ENCODE measurements at regions not wholly inside any gene's neighbourhood (a gene's known extent, or its start where the extent isn't known, plus 50 kb on each side); places are given as distances from the start of the nearest gene placed in this dataset.

DNA sequence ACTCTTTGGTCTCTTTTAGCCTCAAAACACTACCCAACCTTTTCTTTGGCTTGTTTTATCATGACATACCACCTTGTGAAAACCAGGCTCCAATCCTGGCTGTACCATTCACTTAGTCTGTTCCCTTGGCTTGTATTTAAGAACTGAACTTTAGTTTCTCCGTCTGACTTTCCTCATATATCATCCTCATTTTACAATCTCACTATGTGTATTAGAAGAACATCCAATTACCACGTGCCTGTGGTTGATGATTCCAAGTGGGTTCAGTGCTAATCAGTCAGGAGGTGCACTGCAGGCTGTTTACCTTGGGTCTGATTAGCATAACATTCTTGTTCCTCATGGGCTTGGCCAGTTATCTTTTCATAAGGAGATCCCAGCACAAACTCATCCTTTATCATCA is 144.8 kb upstream of the KLF14 start:
- no peak overlapping the region for H3K4me3 ChIP-seq (ENCODE audit: low read depth, low read length)
- H3K36me3 ChIP-seq (ENCODE audit: insufficient read depth) = no peaks in the 10 kb centered on the region
- peaks cover 2% of the 10 kb centered on the region for H3K4me1 ChIP-seq (ENCODE audit: insufficient read depth)
- 58% methylated on average over 2 of the region's 2 CpGs for WGBS
- no peak for DNase-seq (ENCODE audit: extremely low spot score)
- H3K27ac ChIP-seq (ENCODE audit: low read depth) = no peak overlapping the region

DNA sequence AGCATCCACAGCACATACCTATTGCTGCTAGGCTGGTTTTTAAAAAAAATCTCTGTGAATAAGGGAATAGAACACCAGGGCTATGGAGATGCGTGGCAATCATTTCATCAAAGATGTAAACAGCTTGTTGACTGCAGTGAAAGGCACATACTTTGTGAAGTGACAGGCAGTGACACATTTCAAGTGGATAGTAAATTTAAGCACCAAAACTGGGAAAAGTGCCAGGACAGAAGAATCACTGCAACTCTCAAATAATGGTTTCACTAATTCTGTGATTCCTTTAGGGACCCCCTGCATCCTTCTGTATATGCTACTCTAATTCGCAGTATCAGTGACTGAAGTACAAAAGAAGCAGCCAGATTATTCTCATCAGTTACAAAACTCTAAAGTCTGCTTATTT is 145.2 kb upstream of the KLF14 start:
- Histone ChIP-seq H3K4me1 (ENCODE audit: insufficient read depth) (peaks cover 2% of the 10 kb centered on the region), H3K27ac (ENCODE audit: low read depth) (no peak overlapping the region), H3K36me3 (ENCODE audit: insufficient read depth) (no peaks in the 10 kb centered on the region), H3K4me3 (ENCODE audit: low read depth, low read length) (no peak overlapping the region)
- 94% methylated on average over 2 of the region's 2 CpGs for WGBS
- DNase-seq (ENCODE audit: extremely low spot score) = no peak

DNA sequence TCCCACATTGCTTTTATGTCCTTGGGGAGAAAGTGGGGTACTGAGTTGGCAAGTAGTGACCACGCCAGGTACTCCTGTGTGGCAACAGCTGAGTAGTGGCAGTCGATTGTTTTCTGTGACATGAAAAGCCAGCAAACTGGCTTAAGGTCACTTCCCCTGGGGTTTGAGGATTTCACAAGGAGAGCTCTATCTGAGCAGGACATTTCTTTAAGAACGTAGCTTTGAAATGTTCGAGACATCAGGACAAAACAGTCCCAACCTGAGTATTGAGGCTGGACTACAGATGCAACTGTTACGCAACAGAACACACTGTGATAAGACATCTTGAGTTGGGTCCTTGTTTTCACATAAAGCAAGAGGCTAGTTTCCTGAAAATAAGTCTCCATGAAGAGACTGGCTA is 146.7 kb upstream of the KLF14 start:
- Histone ChIP-seq H3K27ac (ENCODE audit: low read depth) (no peak overlapping the region), H3K4me3 (ENCODE audit: low read depth, low read length) (no peak overlapping the region), H3K36me3 (ENCODE audit: insufficient read depth) (no peaks in the 10 kb centered on the region), H3K4me1 (ENCODE audit: insufficient read depth) (peaks cover 2% of the 10 kb centered on the region)
- 86% methylated on average over 5 of the region's 5 CpGs for WGBS
- DNase-seq (ENCODE audit: extremely low spot score) = no peak

DNA sequence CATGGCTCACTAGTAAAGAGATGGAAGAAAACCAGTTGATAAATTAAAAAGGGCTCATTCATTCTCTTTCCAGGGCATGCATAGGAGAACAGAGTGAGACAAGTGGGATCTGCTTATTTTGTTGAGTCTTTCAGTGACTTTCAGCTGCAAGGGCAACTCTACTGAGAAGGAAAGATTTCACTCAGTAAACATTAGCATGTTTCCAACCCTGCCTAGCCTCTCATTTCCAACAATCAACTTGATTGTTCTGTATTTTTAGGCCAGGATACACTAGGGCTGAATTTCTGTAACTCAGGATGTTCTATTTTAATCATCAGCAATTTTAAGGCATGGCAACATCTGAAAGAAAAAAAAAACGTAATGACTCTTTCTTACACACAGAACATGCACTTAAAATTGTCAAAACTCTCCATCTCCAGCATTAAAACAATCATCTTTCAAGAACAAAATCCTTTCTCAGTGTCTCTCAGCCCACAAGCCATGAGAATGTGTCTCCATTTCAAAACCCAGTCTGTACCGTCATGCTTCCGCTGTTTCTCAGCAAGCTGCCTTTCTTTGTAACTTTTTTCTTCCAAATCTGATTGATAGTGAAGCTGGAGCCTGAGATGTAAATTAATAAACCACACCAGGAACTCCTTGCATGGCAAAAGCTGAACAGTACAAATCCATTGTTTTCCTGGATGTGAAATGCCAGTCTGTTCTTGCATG is 147.2 kb upstream of the KLF14 start:
- Histone ChIP-seq H3K36me3 (ENCODE audit: insufficient read depth) (no peaks in the 10 kb centered on the region), H3K4me1 (ENCODE audit: insufficient read depth) (peaks cover 2% of the 10 kb centered on the region), H3K27ac (ENCODE audit: low read depth) (no peak overlapping the region), H3K4me3 (ENCODE audit: low read depth, low read length) (no peak overlapping the region)
- no peak for DNase-seq (ENCODE audit: extremely low spot score)
- WGBS = 74% methylated on average over 3 of the region's 3 CpGs

DNA sequence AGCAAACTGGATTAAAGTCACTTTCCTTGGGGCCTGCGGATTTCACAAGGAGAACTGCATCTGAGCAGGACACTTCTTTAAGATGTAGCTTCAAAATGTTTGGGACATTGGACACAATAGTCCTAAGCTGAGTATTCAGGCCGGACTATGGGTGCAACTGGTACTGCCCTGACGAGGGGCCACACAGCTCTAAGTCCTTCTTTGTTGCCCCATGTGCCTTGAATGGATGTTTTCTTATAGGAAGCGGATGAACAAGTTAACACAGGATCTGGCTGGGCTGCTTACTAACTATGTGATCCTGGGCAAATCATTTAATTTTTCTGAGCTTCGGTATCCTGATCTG is 147.8 kb upstream of the KLF14 start:
- no peak overlapping the region for H3K27ac ChIP-seq (ENCODE audit: low read depth)
- WGBS = 94% methylated on average over 5 of the region's 5 CpGs
- H3K4me1 ChIP-seq (ENCODE audit: insufficient read depth) = peaks cover 2% of the 10 kb centered on the region
- H3K36me3 ChIP-seq (ENCODE audit: insufficient read depth) = no peaks in the 10 kb centered on the region
- no peak for DNase-seq (ENCODE audit: extremely low spot score)
- H3K4me3 ChIP-seq (ENCODE audit: low read depth, low read length) = no peak overlapping the region

DNA sequence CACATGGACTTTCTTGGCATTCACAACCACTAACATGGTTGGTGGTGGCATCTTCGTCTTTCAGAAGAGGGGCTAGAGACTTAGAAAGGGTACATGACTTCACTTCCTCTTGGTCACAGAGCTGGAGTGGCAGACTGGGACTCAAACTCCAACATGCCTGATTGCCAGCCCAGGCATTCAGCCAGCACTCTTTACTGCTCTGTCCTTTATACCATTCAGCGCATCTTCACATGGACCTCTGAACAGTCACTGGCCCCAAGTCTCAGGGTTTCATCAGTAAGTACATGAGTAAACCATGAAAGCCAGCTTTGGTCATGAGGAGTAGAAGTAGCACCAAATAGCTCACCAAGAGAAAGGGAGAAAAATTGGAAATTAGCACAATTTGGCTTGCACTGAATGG is 148.4 kb upstream of the KLF14 start:
- Histone ChIP-seq H3K36me3 (ENCODE audit: insufficient read depth) (no peaks in the 10 kb centered on the region), H3K27ac (ENCODE audit: low read depth) (no peak overlapping the region)
- 93% methylated on average over 2 of the region's 2 CpGs for WGBS

DNA sequence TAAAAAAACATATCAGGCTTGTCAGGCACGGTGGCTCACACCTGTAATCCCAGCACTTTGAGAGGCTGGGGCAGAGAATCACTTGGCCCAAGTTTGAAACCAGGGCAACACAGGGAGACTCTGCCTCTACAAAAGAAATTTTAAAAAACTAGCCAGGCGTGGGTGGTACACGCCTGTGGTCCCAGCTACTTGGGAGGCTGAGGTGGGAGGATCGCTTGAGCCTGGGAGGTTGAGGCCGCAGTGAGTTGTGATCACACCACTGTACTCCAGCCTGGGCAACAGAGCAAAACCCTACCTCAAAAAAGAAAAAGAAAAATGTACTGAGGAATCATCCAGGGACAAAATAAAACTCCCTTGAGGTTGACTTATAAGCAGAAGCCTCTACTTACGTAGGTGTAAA is 149.9 kb upstream of the KLF14 start:
- no peaks in the 10 kb centered on the region for H3K36me3 ChIP-seq (ENCODE audit: insufficient read depth)
- H3K4me1 ChIP-seq (ENCODE audit: insufficient read depth) = peaks cover 2% of the 10 kb centered on the region
- WGBS = 94% methylated on average over 6 of the region's 6 CpGs
- no peak overlapping the region for H3K4me3 ChIP-seq (ENCODE audit: low read depth, low read length)
- H3K27ac ChIP-seq (ENCODE audit: low read depth) = no peak overlapping the region
- DNase-seq (ENCODE audit: extremely low spot score) = no peak

More for the DNA sequence above, 148.4 kb upstream of the KLF14 start:
- Histone ChIP-seq H3K4me1 (ENCODE audit: insufficient read depth) (peaks cover 2% of the 10 kb centered on the region), H3K4me3 (ENCODE audit: low read depth, low read length) (no peak overlapping the region)
- no peak for DNase-seq (ENCODE audit: extremely low spot score)

DNA sequence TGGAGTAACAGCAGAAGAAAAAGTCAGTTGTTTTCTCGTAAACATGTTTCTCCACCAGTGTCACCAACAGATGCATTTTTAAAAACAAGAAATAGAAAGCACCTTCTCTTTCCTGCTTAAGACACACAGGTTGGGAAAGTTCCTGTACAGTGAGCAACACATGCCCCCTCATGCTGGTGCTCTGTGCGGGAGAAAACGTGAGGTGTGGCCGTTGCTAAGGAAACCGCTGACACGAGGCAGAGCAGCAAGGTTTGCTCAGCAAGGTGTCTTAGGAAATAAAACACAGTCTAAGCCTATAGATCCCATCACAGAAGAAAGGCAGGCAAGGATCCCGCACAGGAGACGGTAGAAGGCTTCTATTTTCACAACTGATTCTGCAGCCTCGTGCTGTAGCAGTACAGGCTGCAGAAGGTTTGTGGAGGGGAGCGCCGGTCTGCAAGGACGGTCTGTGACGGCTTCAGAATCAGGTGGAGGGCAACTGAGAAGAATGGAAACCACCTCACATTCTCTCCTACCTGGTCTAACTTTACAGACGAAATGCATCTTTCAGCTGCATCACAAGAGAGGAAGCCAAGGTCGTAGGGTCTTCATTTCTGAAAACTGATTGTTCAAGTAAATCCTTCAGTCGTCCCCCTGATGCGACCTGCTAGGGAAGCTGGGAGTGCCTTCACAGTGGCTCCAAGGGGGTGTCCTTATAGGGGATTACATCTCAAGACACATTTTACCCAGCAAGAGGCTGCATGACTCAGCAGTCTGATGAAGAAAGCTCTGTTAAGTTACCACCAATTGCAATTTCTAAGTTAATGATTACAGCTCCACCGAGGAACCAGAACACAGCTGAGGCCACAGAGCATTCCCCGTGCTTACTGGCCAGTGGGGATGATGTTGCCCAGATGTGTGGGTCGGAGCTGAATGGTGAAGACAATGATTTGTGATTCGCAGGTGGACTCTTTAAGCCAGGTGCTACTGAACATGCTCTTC is 150.7 kb upstream of the KLF14 start:
- no peak overlapping the region for H3K4me3 ChIP-seq (ENCODE audit: low read depth, low read length)
- DNase-seq (ENCODE audit: extremely low spot score) = no peak
- 70% methylated on average over 21 of the region's 21 CpGs for WGBS
- no peak overlapping the region for H3K27ac ChIP-seq (ENCODE audit: low read depth)
- H3K36me3 ChIP-seq (ENCODE audit: insufficient read depth) = no peaks in the 10 kb centered on the region
- peaks cover 2% of the 10 kb centered on the region for H3K4me1 ChIP-seq (ENCODE audit: insufficient read depth)

DNA sequence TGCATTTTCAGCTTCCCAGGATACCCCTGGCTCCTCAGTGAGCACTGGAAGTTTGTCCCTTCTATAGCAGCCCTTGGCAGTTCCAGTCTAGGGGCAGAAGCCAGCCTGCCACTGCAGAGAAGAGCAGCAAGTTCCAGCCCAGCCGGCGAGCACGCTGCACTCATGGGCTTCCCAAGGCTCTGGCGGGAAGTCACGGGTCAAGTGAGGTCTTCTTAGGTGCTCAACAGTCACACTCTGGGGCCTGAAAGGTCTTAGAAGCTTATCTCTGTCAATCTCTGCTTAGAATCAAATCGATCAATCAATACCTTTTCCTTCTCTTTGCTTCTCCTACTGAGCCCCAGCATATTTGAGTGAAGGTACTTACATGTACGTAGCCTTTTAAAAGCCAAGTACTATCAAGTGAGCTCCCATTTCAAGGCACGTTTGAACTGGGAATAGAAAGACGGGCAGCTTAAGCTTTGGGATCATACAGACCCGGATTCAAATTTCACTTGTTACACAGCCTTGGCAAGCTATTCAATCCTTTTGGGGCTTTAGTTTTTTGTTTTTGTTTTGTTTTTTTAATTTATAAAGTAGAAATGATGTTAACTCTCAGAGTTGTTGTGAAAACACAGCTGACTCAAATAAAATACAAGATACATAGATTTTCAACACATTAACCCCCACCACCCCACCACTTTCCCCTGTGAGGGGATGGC is 152.6 kb upstream of the KLF14 start:
- Histone ChIP-seq H3K4me1 (ENCODE audit: insufficient read depth) (no peaks in the 10 kb centered on the region), H3K36me3 (ENCODE audit: insufficient read depth) (no peaks in the 10 kb centered on the region)

DNA sequence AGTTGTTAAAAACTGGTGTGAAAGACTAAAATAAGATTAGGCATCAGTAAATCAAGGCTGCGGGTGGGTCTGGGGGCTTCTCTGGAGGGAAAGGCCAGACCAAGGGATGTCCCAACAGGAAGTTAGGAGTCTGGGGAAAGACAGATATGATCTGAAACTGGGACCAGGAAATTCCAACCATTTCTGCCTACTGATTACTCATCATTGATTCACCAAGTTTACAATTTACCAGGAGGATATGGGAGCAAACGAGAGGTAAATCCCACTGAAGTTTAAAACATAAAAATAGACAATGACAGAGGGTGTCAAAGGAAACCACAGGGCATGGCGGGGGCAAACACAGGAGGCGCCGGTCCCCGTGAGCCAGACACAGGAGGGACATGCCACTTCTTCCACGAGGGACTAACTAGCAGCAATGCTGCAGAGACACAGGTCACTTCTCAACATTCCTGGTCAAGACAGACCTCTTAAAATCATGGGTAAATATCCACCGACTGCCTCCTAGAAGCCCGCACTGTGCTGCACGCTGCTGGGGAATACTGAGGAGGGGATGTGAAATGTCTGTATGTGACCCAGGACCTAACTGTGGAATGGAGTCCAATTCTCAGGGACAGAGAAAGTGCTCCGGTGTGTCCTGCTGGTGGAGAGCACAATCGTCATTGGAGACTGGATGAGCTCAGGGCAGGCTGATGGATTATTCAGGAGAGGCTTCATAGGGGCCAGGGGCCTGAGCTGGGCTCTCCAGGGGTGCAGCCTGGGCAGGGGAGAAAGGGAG is 153.4 kb upstream of the KLF14 start:
- H3K36me3 ChIP-seq (ENCODE audit: insufficient read depth) = no peaks in the 10 kb centered on the region
- H3K4me1 ChIP-seq (ENCODE audit: insufficient read depth) = no peaks in the 10 kb centered on the region
- 73% methylated on average over 12 of the region's 12 CpGs for WGBS
- H3K4me3 ChIP-seq (ENCODE audit: low read depth, low read length) = no peak overlapping the region
- DNase-seq (ENCODE audit: extremely low spot score) = no peak
- H3K27ac ChIP-seq (ENCODE audit: low read depth) = no peak overlapping the region

More for the DNA sequence above, 152.6 kb upstream of the KLF14 start:
- WGBS = 77% methylated on average over 10 of the region's 10 CpGs
- DNase-seq (ENCODE audit: extremely low spot score) = no peak
- Histone ChIP-seq H3K27ac (ENCODE audit: low read depth) (no peak overlapping the region), H3K4me3 (ENCODE audit: low read depth, low read length) (no peak overlapping the region)

DNA sequence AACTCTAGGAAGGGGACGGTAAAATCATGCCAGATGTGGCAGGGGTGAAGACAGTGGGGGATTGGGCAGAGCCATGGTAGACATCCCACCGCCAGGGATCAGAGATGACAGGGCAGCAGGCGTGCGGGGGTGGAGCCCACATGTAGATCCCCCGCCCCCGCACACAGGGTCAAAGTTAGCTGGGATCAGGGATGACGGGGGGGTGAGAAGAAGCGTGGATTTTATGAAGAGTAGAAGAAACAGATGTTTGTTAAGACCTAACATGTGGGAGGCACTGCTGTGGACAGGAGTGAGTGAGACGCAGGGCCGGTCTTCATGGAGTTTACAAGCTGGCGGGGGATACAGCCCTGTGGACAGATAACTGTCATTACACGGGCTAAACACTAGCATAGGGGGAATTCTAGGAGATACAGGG is 154.0 kb upstream of the KLF14 start:
- Histone ChIP-seq H3K27ac (ENCODE audit: low read depth) (no peak overlapping the region), H3K4me3 (ENCODE audit: low read depth, low read length) (no peak overlapping the region), H3K4me1 (ENCODE audit: insufficient read depth) (no peaks in the 10 kb centered on the region), H3K36me3 (ENCODE audit: insufficient read depth) (no peaks in the 10 kb centered on the region)
- WGBS = 71% methylated on average over 12 of the region's 12 CpGs
- no peak for DNase-seq (ENCODE audit: extremely low spot score)

DNA sequence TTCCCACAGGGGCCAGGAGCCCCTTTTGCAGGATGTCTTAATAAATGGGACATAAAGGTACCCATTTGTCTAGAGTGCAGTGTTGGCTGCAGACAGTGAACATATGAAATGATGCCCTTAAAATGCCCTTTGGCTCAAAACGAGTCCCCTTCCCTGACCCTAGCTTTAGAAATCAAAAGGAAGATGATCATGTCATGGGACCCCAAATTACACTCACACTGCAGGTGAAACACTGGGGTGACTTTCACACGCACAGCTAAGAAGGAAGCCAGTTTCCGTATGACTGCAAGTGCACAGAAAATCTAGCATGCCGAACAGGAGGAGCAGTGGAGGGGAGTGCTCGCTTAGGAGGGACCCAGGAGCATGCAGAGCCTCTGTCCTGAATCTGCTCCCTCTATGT is 154.5 kb upstream of the KLF14 start:
- WGBS = 81% methylated on average over 5 of the region's 5 CpGs
- Histone ChIP-seq H3K4me1 (ENCODE audit: insufficient read depth) (peaks cover 1% of the 10 kb centered on the region), H3K27ac (ENCODE audit: low read depth) (no peak overlapping the region), H3K4me3 (ENCODE audit: low read depth, low read length) (no peak overlapping the region), H3K36me3 (ENCODE audit: insufficient read depth) (no peaks in the 10 kb centered on the region)
- no peak for DNase-seq (ENCODE audit: extremely low spot score)
